Fibroblast of skin of scalp (primary cell): ENCODE measurements at regions not wholly inside any gene's neighbourhood (a gene's known extent, or its start where the extent isn't known, plus 50 kb on each side); places are given as distances from the start of the nearest gene placed in this dataset.

Source experiments
- DNase-seq: peaks from one replicate; pipeline ENCODE4 v3.0.0-alpha.2; 2013

DNA sequence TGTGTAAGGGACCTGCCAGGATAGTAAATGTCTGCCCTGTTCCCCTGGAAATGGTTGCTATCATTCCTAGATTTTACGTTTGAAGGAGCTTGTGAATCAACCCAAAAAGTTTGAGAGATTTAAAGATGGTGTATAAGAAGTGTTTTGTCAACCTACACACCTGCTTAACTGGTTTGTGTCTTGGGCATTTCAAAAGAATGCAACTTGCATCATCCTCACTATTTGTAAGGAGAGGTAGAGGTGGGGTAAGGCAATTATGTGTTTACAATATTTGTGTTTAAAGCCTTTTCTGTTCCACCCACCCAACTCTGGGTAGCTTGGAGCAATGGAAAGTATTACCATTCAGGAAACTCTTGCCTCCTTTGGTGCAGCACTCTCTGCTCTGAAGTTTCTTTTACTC, 314.2 kb upstream of the RARB start:
- DNase-seq, result no peak

DNA sequence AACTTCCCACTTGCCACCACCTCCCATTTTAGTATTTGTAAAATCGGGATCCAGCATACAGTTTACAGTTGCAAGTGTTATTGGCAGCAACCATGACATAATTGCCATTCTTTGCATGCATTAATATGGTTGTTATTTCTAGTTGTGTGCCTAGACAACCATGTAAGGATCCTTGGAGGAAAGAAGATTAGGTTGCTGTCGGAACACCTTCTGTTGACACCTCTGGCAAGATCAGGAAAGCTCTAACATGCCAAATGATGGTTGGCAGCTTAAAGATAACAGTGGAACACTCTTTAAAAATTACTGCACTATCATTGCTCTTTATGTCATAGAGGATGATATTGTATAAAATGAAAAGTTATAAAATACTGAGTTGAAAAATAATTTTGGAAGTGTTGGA, 313.5 kb upstream of the RARB start:
- DNase-seq, result no peak

DNA sequence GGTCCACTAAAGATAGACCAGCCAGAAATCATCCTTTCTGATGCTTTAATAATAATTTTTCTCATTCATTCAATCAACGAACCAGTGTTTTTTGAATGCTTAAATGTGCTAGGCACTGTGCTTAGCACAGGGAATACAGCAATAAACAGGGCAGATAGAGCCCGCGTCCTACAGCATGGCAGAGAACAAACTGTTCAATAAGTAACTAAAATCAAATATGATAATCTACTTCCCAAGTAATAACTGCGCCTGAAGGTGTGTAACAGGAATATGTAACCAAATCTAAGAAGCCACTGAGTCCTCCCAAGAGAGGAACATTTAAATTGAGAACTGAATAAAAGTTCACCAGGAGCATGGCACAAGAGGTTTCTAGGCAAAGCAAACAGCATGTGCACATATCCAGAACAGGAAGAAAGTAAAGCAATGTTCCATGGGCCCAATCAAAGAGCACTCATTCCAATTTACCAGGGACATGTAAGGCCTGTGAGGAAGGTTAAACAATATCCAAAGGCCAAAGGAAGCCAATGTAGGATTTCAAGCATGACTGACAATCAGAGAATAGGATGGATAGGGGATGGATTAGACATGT, 311.0 kb upstream of the RARB start:
- DNase-seq, result no peak

DNA sequence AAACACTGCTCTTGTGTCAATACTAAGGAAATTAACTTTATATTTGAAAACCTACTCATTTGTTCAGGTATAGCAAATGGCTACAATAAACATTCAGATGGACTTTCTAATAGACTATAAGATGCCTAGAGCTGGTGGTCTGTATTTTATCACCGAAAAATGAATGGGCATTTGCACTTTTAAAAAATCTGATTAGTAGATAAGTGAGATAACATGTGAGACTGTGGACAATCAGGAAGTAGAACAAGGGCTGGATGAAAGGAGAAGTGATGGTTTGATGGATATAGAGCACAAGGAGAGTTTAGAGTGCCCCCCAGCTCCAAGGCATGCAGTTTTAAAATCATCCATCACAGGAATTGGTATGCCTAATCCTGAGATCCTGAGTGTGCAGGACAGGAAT, 308.4 kb upstream of the RARB start:
- DNase-seq, result no peak

DNA sequence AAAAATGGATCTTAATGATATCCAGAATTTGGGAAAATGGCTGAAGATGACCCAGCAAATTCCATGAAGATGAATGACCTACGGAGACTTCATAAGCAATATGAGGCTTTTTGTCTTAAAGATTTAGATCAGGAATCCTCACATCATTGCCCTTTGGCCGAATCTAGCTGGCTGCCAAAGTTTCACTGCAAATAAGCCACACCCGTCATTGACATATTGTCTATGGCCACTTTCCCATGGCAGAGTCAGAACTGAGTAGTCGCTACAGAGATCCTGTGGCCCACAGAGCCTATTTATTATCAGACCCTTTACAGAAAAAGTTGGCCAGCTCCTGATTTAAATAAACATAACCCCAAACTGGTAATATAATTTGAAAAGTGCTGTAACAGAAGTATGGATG, 307.4 kb upstream of the RARB start:
- no peak for DNase-seq

DNA sequence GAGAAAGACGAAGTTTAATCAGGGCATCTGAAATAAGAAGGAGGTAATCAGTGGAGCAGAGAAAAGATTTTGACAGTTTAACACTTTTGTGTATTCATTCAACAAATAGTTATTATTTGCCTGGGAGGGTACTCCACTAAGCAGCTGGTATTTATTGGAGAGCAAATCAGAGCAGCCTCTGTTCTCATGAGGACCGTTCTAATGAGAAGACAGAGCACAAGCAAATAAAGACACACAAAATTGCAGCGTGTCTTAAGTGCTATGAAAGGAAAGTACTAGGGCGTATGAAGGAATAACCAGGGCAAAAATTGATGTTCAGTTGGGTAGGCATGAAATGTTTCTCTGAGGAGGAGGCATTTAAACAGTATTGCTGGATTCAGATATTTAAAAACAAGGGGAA, 302.9 kb upstream of the RARB start:
- DNase-seq, result no peak

DNA sequence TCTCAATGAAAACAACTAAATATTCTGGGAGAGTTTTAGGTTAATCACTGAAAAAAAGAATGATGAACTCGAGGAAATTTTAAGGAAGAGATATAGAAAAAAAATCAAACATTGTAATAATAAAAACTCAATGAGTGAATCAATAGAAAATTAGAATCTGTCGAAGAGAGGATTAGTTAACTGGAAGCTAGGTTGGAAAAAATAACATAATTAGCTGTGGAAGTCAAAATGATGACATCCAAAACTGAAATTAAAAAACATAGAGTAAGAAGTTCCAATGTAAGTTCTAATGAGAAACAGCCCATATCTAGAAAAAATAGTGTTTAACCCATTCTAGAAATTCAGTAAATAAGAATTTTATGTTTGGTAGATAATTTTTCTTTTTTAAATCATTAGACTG, 299.3 kb upstream of the RARB start:
- no peak for DNase-seq

DNA sequence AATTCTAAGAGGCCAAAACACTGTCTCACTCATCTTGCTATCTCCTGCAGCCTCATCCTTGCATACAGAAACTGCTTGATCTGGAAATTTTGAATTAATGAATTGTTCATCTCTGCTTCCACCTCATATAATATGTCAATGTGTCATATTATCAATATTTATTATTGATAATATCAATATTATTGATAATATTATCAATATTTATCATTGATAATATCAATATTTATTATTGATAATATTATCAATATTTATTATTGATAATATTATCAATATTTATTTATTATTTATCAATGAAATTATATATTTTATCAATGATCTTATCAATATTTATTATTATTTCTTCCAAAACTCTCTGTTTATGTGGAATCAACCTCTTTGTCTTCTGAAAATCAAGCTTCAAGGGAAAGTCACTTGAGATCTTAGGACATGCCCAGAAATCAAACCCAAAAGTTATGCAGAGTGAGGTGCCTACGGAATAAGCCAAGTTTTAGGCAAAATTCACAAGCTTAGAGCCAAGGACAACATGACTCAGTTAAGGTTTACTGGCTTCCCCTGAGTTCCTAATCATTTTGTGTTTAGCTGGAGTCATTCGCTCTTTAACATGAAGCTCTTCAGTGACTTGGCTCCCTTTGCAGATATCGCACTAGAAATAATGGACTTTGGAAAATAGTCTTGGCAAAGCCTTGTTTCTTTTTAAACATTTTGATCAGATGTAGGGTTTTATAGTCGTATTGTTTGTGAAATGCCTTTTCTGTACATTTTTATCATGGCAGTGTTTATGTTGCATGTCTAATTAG, 297.1 kb upstream of the RARB start:
- DNase-seq, result no peak

DNA sequence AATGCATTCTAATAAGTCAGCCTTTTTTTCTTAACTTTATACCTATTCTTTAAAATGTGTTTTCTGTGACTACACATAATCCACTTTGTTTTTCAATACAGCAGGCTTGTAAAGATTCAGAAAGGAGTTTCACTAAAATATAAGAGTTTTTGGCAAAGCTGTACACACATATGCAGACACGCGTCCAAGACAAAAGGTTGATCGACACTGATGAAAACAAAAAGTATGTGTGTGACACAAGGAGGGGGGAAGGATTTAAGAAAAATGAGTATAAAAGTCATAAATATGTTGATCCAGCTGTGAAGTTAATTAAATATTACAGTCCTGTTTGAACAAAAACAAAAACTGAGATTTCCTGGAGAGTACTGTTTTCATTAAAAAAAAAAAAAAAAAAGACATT, 294.5 kb upstream of the RARB start:
- no peak for DNase-seq

DNA sequence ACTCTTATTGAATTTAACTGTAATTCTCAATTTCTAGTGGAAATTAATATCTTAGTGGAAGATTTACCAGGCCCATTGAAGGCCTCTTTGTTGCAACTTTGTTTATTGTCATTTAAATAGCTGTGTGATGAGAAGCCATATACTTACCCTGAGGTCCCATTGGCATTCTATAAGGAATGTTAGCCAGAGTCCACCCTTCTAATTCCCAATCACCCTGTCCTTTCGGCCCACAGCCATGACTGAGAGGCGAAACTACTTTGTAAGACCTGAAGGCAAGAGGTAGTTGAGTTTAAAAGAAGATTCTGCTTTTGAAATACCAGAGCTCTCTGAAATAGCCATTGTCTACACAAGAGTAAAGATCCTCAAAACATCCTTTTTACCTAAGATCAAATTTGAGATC, 290.5 kb upstream of the RARB start:
- no peak for DNase-seq

DNA sequence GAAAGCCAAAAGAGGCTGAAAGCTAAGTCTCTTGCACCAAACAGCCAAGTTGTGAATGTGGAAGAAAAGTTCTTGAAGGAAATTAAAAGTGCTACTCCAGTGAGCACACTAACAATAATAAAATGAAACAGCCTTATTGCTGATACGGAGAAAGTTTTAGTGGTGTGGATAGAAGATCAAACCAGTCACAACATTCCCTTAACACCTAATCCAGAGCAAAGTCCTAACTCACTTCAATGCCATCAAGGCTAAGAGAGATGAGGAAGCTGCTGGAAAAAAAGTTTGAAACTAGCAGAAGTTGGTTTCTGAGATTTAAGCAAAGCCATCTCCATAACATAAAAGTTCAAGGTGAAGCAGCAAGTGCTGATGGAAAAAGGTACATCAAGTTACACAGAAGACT, 288.8 kb upstream of the RARB start:
- DNase-seq, result no peak

DNA sequence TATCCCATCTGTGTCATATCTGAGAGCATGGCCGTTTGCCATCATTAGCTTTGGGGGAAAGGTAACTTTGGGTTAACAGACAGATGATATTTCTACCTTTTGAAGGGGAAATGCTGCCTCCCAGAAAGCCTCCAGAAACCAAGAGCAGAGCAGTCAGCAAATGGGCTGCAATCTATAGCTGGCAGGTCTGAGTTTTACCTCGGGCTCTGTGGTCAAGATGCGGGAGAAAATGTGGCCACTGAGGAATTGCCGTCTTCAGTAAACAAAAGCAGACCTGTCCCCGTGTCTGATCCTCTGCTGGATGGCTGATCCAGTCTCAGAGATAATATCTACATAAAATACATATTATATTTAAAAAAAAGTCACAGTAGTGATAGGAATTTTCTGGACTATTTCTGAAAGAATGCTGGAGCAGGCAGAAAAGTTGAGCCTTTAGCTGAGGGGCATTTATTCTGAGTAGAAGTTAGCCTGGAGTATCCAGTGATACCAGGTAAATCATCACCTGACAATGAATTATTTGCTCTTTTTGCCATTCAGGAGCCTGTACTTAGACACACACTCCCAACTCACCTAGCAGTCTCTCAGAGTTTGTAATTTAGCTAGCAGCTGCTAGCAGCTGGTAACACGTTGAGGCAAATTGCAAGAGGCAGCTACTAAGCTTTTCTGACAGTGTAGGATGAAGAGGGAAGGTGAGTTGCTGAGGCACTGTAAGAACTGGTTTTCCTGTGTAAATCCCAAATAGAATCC, 285.3 kb upstream of the RARB start:
- no peak for DNase-seq

DNA sequence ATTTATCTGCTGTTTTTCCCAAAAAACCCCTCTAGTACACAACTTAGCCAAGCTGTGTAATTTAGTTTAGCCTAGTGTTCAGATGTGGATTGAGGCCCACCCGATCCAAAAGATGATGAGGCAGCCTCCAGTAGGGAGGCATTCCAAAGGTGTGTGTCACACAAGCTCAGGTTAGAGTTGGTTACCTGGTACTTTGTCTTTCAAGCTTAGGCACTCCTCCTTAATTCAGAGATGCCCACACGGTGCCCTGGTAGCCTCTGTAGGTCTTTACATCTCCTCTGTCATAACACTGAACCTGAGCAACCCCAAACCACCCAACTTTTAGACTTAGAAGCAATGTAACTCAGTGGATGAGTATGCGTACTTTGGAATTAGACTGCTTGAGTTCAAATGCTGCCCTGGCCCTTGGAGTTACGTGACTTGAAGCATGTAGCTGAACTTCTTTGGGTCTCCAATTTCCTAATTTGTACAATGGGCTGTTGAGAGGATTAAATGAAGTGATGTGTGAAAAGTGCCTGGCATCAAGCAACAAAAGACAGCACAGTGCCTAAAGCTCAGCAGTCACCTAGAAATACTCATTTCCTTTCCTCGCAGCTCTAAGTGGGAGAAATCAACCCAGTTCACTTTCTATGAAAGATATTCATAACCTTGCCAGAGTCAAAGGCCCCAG, 284.6 kb upstream of the RARB start:
- DNase-seq, result no peak

DNA sequence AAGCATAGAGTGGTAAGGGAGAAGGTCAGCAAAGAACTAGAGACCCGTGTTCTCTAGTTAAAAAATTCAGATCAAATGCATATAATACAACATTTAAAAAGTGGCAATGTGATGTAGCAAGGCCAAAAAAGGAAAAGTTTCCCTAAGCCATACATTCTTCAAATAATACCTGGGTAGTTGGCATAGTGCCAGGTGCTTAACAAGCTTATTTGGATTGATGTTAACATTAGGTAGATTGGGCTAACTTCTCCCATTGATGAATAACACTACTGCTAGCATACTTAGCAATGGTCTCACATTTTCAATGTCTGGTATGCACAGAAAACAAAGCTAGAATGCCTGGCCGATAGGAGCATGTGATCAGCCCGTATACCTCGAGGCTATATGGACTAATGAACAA, 283.6 kb upstream of the RARB start:
- no peak for DNase-seq

DNA sequence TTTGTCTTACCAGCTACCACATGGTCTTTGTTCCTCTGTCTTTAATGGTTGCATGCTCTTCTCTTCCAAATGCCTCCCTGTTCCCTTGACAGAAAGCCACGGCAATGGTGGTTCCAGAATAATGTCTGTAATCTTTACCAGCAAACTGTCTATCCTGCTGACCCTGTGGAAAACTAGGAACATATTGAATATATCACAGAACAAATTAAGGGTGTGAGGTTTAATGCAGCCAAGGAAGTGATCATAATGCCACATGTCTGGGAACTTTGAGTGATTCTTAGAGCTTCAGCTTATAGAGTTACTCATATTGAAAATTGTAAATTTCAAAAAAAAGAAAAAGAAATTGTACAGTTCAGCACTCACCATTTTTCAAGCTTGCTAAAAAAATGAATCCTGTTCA, 282.9 kb upstream of the RARB start:
- DNase-seq, result no peak

DNA sequence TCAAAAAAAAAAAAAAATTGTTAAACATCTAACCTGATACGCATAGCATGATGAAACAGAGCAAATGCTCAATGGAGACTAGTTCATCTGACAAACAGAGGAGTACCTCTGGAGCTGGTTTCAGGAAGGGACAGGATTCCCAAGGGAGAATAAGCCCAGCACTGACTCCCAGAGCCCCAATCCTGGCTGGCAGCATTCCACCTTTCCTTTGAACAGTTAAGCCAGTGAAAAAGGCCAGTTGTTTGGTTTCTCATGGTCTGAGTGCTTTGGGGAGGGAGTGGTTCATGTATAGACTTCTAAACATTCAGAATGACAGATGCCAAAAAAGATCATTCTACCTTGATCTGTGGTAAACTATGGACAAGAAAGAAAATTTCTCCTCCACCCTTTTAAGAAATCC, 277.9 kb upstream of the RARB start:
- DNase-seq, result no peak

DNA sequence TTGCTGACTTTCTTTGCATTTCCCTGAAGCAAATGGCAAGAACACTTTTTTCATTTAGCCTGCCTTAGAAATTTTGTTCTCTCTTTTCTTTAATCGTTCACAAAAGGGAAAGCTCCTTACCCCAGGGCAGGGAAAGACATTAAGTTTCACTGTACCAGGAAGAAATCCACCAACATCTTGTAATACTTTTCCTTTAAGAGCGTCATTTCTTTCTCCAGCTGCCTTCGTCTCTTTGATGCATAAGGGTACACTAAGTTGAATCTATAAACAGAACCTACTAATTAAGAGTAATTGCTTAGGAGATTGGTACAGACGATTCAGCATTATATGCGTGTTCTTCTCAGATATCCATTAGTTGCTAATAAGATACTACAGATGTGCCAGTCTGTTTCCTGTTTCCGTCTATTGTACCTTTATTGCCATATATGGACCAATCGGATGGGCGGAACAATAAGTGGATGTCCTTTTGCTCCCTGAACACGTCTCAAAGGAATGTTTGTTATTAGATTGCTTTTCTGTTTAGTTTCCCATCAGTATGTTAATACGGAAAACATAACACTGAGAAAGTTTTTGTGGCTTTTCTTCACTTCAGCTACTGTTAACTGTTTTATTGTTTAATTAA, 276.7 kb upstream of the RARB start:
- DNase-seq, result peak; percentile 19

DNA sequence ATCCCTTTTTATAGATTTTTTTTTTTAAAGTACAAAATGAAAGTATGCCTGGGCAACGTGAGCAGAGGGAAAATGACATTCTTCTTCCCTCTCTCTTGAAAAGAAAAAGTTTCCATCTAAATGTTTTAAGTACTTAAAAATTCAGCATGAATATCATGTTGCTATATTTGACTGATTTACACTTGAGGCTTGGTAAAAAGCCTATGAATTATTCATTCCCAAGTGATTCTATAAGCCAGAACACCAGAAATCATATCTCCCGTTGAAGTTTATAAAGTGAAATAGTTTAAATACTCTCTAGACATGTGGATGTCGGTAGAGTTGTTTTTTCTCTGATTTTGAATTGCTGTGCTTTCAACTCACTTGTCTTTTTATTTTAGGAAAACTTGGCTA, 276.2 kb upstream of the RARB start:
- no peak for DNase-seq

DNA sequence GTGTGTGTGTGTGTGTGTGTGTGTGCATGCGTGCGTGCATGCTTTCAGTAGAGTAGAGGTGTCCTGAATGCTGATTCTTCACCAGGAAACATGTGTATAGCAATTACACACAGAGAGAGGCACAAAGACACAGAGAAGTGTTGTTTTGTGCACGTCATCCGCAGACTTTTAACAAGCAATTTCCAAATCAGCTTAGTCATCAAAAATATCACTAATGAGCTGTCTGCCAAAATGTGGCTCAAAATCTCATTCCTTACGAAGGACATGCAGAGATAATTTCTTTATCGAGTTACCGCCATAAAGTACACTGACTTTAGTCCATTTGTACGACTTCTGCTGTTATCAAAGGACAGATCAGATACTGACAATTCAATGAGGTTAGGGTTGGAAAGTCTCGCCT, 274.9 kb upstream of the RARB start:
- DNase-seq, result no peak

DNA sequence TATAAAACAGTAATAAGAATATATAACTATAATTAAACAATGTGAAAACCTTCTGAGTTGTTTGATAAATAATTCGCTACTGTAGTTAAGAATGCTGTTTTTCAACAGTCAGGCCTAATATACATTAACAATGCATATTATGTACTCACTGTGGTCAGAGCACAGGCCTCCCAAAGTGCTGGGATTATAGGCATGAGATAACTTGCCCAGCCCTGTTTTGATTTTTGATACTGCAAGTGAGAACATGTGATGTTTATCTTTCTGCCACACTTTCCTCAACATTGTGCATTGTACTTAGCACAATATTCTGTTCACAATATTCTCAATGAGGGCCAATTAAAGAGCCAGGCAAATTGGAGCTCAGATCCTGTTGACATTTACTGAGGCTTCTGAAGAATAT, 274.5 kb upstream of the RARB start:
- no peak for DNase-seq

DNA sequence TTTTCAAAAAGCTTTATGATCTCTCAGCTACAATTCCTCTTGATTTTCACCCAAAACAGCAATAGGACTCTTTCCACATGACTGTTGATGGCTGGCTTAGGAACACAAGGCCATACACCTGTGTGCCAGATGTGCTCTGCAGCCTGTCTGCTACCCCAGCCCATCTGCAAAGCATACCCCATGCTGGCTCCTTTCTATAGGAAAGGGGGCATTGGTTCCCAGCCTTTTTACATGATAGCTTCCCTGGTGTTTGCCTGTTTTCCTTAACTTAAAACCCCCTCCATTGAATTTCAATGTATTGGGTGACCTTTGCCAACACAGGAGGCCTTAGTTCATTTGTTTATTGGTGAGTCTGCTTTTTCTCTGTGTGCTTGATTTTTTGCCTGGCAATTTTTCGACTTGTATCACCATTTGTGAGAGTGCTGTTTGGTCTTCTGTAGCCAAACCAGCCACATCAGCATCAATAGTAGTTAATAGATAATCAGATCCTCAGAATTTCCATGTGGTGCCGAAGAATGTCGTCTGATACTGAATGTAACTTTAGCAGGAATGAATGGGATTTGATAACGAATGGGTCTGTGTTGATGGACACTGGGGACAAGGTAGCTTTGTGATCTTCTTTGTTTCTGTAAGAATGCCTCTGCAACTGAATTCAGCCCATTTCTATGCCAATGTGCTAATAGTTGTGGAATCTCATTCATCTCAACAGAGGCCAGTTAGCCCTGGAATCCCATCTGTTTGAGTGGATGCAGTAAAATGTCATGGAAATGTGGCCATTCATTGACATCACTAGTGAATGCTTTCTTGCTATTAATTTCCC, 272.2 kb upstream of the RARB start:
- DNase-seq, result peak; percentile 45

DNA sequence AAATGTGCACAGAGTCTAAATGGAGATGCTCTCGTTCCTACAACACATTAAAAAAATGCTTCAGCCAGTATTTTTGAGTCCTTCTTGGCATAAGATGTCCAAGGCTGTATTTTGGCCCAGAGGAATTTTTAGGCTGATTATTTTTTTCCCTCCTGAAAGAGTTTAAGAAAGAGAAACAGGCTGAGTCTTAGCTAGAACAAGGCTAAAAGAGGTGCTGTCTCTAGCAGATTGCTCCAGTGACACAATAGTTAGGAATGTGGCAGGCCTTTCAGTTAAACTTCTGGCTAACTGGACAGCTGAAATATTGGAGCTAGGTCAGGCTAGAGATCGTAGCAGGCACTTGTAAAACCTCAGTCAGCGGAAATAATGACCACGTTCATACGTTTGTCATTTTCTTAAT, 271.4 kb upstream of the RARB start:
- DNase-seq, result peak; percentile 71
